ENCODE measurements at regions not wholly inside any gene's neighbourhood (a gene's known extent, or its start where the extent isn't known, plus 50 kb on each side); places are given as distances from the start of the nearest gene placed in this dataset.

DNA sequence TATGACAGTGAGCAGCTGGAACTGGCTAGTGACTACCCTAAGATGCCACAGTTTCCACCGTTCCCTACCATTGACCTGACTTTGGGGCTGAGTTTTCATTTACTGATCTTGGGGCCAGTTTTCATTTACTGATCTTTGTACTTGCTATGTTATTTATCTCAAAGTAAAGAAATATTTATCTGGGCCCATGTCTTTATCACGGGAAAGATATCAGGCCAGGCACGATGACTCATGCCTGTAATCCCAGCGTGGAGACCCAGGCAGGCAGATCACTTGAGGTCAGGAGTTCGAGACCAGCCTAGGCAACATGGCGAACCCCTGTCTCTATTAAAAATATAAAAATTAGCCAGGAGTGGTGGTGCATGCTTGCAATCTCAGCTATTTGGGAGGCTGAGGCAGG, 83.5 kb downstream of the EOMES start:
- 39% methylated on average over 6 of the region's 6 CpGs for WGBS (ENCODE audit: low lambda C conversion rate)
- in situ Hi-C loops (cut with HindIII; ENCODE audit: extremely low pct_ligation_motif_present, low pct_unique_long_range_greater_than_20kb): no loop called here
- no peak overlapping the region for H3K4me3 ChIP-seq (replicated peaks in 1 of 3; ENCODE audit: insufficient read depth in 1 of 3, low read depth in 2 of 3, low read length in 3 of 3)
- H3K27ac ChIP-seq (ENCODE audit: extremely low read length, insufficient read depth, low read length): no peak overlapping the region
- ATAC-seq (no peak), DNase-seq (ENCODE audit: low spot score) (no peak), FAIRE-seq (no peak)
- peaks cover 0 to 1% of the 10 kb centered on the region in 2 experiments; a peak in 1 of 5 replicates for H3K27me3 ChIP-seq (ENCODE audit: control insufficient read depth in 1 of 2, insufficient read depth in 2 of 2, low read length in 2 of 2)
- ChIA-PET CTCF (ENCODE audit: low intra/inter-chr PET ratio, low total read pairs) (no interaction called here), POLR2A (no interaction called here)
- H3K4me1 ChIP-seq (ENCODE audit: insufficient read depth, low read length): peaks cover 36% of the 10 kb centered on the region
- H2AFZ ChIP-seq (ENCODE audit: low read length): no peak overlapping the region
- H3K79me2 ChIP-seq (ENCODE audit: insufficient read depth, low read length): no peaks in the 10 kb centered on the region
- no peaks in the 10 kb centered on the region for H3K36me3 ChIP-seq (replicated peaks in 1 of 2; ENCODE audit: control insufficient read depth in 1 of 2, insufficient read depth in 2 of 2, low read length in 2 of 2)
- no TSS peak for BruUV-seq (replicated peaks)
- intact Hi-C loops (cut with micrococcal nuclease; ENCODE audit: unreplicated experiment): no loop called here
- H3K9ac ChIP-seq (ENCODE audit: insufficient read depth, low read depth, low read length): no peak overlapping the region
- TF ChIP-seq PPARG (CRISPR knock-in tag; conservative IDR thresholded peaks at IDR 0.05) (no peak), FOSL2 (CRISPR knock-in tag; IDR thresholded peaks at IDR 0.05) (peak; percentile 50; the same call in 1 of the 2 replicates), CEBPG (CRISPR knock-in tag; IDR thresholded peaks at IDR 0.05) (no peak), DNMT1 (CRISPR knock-in tag; IDR thresholded peaks at IDR 0.05) (no peak)
- TF ChIP-seq, protein P1, sequence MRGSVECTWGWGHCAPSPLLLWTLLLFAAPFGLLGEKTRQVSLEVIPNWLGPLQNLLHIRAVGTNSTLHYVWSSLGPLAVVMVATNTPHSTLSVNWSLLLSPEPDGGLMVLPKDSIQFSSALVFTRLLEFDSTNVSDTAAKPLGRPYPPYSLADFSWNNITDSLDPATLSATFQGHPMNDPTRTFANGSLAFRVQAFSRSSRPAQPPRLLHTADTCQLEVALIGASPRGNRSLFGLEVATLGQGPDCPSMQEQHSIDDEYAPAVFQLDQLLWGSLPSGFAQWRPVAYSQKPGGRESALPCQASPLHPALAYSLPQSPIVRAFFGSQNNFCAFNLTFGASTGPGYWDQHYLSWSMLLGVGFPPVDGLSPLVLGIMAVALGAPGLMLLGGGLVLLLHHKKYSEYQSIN (CRISPR knock-in tag; IDR thresholded peaks at IDR 0.05; ENCODE audit: borderline replicate concordance): no peak
- TF ChIP-seq, protein P2, sequence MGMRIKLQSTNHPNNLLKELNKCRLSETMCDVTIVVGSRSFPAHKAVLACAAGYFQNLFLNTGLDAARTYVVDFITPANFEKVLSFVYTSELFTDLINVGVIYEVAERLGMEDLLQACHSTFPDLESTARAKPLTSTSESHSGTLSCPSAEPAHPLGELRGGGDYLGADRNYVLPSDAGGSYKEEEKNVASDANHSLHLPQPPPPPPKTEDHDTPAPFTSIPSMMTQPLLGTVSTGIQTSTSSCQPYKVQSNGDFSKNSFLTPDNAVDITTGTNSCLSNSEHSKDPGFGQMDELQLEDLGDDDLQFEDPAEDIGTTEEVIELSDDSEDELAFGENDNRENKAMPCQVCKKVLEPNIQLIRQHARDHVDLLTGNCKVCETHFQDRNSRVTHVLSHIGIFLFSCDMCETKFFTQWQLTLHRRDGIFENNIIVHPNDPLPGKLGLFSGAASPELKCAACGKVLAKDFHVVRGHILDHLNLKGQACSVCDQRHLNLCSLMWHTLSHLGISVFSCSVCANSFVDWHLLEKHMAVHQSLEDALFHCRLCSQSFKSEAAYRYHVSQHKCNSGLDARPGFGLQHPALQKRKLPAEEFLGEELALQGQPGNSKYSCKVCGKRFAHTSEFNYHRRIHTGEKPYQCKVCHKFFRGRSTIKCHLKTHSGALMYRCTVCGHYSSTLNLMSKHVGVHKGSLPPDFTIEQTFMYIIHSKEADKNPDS (CRISPR knock-in tag; IDR thresholded peaks at IDR 0.05): no peak
- no peaks in the 10 kb centered on the region for H4K20me1 ChIP-seq (ENCODE audit: insufficient read depth, low read length)
- no peak overlapping the region for H3K4me2 ChIP-seq (ENCODE audit: low read depth, low read length)
- H3K9me3 ChIP-seq (ENCODE audit: low read length): no peaks in the 10 kb centered on the region
